T-helper 1 cell treated with Interleukin-12 subunit alpha and Interleukin-12 subunit beta and Interleukin-4 antibody, amounts not matched to agents 30 ng/mL and 1 ng/mL, for 36 hours (primary cell): ENCODE measurements at regions not wholly inside any gene's neighbourhood (a gene's known extent, or its start where the extent isn't known, plus 50 kb on each side); places are given as distances from the start of the nearest gene placed in this dataset.

ENCODE experiments used
- intact Hi-C: fragments of 100-400 bp; cut with micrococcal nuclease; formaldehyde crosslinking; loops from one replicate; pipeline ENCODE4 v1.15.1; 2024

DNA sequence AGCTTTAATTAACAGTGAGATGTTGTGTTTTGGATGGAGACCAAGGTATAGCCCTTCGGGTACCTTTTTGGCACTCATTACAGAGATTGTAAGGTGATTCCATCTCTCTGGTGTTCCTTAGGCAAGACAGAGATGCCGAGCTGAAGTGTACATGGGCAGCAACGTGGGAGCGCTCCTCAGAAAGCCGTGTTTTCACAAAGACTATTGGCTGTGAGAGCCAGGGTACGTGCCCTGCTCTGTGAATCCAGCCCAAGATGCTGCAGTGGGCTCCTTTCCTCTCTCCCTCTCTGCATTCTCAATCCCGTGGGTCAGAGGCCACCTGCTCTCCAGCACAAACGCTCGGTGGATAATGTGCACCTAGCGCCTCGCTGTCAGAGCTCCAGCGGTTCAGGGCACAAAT lies 203.0 kb upstream of the EPHA4 start:
- intact Hi-C loops = no loop called here

DNA sequence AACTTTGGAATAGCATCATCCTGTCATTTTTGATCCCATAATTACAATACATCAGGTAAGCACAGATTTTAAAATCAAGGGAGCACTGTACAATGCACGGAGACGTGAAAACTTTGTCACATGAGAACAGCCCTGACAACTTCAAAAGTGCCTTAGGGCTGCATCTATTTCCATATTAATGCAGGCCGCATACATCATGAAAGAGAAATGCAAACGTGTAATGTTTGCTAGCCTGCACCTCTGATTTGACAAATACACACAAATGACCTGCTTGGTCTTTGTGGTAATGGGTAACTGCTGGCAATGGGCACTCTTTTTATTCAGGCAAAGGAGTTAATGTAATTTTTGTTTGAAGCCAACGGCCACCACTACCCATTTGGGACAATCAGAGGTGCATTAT lies 202.0 kb upstream of the EPHA4 start:
- intact Hi-C loops = no loop called here

DNA sequence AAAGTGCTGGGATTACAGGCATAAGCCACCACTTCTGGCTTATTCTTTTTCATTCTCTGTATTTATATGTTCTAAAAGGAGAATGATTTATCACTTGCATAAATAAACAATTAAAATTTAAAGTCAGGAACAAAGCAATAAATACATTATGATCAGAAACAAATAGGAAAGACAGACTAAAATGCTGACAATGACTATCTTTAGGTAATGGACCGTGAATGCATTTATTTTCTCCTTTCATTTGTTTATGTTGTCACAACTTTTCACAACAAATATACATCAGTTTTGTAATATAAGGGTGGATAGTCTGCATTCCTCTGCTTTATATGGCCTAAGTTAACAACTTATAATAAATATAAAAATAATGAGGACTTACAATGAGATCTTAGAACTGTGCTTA lies 199.2 kb upstream of the EPHA4 start:
- intact Hi-C loops = no loop called here

DNA sequence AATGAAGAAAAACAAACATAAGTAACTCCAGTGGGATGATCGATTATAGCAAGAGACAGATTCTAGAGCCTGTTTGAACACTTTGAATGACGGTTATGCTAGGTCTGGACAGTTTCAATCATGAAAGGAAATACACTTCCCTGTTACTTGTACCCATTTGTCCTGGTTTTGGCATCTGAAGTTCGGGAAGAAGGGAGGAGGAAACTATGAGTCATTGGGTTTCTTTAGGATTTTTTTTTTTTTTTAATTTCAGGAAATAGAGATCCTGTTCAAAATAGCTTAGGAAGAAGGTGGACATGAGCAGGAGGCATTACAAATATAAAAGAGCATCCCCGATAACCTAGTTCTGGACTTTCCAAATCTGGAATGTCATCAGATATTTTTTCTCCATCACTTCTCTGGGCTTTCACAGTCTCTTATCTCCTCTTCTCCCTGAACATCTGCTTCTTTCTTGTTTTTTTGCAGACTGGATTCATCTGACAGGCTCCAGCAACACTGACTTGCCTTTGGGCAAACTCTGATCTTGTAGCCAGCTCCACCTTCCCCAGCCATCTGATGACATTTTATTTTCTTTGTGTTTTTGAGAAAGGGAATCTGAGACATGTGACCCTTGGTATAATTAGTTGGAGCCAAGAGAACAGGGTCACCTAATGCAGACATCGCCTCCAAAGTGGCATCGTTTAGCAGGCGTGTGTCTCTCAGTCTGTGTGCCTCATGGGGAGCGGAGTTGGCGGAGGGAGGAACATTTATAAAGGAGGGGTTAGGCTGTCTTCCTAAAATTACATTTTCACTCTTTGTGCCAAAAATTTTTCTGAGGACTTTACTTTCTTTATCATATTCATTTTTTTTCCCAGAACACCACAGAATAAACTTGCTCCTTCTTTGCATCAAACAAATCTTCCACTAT lies 195.3 kb upstream of the EPHA4 start:
- intact Hi-C loops = no loop called here

DNA sequence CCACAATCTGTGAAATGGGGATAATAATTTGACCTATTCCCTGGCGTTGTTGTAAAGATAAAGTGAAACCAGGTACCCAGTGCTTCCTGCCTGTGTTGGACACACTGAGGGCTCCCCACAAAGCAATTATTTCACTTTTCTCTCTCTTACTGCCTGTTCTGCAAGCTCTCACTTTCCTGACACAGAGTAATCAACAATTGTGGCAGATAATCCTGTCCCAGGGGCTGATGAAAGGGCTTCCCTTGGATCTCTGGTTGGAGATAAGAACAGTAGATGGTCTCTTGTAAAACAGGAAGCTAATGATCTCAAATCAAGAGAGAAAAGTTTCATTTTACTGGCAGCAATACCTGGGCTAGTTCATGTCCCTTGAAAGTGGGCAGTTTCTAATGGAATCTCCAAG lies 190.4 kb upstream of the EPHA4 start:
- intact Hi-C loops = no loop called here

DNA sequence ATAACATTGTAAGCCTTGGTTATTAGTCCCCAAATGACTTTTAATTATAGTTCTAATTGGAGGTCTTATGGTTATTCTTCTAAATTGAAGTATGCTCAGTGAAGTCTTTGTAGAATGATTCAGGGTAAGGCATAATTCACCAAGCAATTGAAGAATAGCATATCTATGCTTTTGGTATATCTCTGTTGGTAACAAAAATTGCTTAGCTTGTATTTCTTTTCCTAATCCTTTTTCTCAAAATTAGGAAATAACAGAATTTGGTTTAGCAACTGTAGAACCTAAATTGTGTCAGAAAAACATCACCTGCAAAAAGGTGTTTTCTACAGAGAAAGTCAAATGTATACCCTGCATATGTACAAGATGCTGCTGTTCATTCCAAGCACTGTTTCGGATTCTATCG lies 189.2 kb upstream of the EPHA4 start:
- intact Hi-C loops = no loop called here

DNA sequence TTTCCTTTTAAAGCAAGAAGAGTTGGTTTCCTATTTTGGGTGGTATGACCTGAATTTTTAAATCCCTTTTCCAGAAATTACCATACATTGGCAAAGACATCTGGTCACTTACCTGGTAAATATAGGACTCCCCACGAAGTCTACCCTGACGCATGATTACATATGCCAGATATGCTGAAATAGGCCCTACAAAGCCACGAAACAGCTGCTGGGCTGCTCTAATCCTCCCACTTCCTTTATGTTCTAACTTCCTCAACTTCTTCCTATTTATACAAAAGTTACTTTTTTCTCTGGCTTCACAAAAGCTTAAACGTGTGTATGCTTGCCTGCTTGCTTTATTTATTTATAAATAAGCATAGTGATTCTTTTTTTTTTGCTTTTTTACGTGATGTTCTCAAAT lies 186.0 kb upstream of the EPHA4 start:
- intact Hi-C loops = no loop called here

DNA sequence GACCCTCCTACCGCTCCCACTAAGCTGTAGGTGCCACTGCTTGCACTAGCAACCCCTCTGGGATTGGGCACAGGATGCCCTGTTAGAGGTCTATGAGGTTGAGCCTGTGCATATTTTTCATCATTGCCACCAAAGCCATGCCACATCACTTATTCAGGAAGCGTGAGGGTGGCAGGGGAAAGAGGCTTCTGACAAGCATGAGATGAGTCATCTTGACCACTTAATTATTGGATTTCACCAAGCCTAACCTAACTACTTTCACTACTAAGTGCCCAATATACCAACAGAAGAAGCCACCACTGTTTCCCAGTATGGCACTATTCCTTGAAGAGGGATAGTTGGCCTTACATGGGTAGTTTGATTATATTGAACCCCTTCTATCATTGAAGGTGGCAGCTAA lies 181.3 kb upstream of the EPHA4 start:
- intact Hi-C loops = no loop called here

DNA sequence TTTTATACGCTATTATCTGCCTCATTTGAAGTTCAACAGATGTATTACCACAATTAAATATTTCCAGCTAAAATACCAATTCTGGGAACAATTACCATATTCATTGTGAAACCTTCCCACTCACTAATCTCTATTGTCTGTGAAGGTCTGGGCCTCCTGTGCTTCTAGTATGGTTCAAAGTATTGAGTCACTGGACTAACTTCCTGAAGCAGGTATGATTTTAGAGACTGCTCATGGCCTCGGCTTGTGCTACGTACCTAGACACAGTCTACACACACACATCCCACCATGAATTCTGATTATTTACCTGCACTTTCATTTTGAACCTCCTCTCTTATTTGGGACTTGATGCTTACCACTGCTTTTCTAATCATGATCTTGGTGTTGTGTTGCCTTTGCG lies 180.7 kb upstream of the EPHA4 start:
- intact Hi-C loops = no loop called here

DNA sequence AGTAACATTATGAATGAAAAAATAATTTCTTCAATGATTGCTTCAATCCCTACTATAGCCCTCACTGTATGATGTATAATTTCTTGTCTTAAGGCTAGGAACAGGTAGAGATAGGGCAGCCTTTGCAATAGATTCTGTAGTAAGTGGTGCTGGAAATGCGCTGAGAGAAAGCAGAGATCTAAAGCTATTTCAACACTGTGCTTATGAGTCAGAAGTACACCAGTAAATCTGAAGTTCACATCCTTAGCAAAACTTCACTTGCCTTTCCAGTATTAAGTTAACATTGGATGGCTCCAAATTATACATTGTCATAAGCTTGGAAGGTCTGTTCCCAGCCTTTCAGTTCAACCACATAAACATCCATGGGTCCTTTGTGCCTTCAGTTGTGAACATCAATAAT lies 178.2 kb upstream of the EPHA4 start:
- intact Hi-C loops = no loop called here

DNA sequence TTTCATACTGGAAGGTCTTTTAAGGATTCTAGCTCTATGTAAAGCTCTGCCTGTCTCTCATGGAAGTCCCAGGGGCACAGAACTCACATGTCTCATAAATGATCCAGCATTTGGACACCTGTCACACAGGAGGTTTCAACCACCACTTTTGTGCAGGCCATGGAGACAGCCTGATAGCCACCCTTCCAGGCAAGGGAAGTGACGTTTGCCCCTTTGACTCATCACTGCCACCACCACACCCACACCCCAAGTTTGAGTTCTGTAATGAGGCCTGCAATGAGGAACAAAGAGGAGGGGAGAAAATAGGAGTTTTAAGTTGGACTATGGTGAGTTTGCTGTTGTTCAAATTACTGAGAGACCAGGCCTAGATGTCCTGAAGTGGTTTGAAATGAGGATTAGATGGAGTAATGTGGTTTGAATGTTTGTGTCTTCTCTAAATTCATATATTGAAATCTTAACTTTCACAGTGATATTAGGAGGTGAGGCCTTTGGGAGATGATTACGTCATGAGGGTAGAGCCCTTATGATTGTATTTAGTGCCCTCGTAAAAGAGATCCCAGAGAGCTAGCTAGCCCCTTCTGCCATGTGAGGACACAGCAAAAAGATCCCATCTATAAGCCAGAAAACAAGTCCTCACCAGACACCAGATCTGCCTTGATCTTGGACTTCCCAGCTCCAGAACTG lies 175.3 kb upstream of the EPHA4 start:
- intact Hi-C loops = no loop called here

DNA sequence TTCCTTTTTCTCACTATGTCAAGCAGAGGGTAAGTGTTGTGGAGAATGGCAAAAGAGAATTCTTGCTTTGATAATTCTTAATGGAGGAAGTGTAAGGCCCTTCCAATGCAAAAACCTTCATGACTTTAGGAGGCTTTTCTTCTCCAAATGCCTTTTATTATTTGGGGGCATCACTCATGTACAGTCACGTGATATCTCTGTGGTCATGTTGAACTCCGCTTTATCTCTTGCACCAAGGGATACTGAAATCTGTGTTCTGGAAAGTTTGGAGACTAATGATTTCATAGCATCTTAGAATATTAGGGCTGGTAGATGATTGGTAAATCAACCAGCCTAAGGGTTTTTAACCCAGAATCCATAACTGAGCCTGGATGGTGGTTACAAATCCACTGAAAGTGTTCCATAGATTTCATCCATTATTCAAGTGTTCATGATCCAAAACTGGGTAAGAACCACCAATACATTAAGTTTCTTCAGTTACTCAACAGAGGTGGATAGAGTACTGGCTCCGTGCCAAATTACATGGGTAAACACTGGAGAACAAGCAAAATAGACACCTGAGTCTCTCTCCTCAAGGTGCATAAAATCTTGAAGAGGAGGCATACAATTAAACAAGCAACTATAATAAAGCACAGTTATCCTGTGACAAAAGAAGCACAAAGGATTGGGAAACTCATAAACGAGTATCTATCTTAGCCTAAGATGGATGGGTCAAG lies 169.6 kb upstream of the EPHA4 start:
- intact Hi-C loops = no loop called here

DNA sequence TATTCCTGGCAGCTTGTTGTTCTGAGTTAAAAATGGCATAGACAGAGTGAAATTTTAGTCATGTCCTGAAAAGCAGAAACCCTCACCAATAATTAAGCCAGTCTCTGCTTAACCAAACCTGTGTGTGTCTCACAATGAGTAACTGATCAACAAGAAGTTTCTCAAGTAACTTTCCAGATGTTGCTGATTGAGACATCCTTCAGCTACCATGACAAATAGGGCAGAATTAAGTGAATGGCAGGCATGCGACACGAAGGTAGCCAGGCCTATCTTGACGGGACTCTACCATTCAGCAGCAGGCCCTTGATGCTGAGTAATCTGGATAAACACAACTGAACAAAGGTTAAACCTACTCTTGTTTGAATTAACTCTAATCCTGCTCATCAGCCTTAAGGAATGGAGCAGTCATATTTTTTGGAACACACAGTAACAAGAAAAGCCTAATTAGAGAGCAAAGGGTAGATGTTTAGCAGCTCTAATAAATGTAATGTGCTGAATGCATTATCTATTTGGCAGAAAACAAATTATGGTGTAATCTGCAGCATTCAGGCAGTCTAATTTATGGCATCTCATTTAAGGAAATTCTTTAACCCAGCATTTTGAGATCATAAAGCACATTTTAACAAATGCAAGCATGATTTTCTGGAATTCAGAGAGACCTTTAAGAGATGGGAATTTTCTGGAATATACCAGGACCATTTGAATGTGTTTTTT lies 159.5 kb upstream of the EPHA4 start:
- intact Hi-C loops = no loop called here

DNA sequence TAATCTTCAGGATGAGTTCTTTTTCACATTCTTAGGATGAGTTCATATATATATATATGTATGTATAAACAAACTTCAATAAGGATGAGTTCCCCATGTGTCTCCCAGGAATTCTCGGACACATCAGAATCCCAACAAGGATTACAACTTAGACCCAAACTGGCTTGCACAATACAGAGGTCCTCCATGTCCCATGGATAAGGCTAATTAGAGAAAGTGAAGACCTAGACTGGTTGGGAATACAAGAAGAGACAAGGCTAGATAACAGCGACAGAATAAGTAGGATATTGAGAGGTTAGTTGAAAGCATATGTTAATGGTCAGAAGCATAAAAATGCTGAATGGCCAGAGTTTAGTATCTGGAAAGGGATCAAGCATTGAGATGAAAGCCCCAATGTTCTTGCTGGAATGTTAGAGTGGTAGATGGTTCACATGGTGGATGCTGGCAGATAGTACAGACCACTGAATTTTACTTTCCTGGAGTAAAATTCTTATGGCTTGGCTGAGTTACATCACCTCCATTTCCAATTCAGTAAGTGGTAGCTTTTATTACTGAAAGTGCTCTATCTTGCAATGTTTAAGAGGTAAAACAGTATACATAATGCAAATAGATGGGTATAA lies 154.9 kb upstream of the EPHA4 start:
- intact Hi-C loops = loop anchor here (1.0 to 10.0 kb wide), 3 partner anchors 155 to 1138 kb away; partner anchors contain the start of genes ACSL3 and EPHA4

DNA sequence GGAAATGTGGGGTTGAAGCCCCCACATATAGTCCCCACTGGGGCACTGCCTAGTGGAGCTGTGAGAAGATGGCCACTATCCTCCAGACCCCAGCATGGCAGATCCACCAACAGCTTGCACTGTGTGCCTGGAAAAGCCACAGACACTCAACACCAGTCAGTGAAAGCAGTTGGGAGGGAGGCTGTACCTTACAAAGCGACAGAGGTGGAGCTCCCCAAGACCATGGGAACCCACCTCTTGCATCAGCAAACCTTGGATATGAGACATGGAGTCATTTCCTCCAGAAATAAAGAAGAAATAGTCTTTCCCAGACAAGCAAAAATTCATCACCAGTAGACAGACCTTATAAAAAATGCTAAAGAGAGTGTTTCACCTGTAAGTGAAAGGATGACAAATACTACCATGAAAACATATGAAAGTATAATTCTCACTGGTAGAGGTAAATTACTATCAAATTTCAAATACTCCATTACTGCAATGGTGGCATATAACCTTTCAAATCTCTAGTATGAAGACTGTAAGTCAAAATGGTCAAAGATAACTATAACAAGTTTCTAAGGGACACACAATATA lies 152.6 kb upstream of the EPHA4 start:
- intact Hi-C loops = loop anchor here (2.0 to 10.0 kb wide), 3 partner anchors 208 to 1140 kb away; partner anchors contain the start of gene ACSL3

DNA sequence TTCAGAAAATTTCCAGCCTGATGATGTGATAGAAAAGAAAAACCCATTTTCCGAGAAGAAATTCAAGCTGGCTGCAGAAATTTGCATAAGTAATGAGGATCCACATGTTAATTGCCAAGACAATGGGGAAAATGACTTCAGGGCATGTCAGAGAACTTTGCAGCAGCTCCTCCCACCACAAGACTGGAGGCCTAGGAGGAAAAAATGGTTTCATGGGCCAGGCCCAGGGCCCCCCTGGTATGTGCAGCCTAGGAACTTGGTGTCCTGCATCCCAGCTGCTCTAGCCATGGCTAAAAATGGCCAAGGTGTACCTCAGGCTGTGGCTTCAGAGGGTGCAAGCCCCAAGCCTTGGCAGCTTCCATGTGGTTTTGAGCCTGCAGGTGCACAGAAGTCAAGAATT lies 152.0 kb upstream of the EPHA4 start:
- intact Hi-C loops = loop anchor here (2.0 to 10.0 kb wide), 2 partner anchors 207 to 1141 kb away; partner anchors contain the start of gene ACSL3

DNA sequence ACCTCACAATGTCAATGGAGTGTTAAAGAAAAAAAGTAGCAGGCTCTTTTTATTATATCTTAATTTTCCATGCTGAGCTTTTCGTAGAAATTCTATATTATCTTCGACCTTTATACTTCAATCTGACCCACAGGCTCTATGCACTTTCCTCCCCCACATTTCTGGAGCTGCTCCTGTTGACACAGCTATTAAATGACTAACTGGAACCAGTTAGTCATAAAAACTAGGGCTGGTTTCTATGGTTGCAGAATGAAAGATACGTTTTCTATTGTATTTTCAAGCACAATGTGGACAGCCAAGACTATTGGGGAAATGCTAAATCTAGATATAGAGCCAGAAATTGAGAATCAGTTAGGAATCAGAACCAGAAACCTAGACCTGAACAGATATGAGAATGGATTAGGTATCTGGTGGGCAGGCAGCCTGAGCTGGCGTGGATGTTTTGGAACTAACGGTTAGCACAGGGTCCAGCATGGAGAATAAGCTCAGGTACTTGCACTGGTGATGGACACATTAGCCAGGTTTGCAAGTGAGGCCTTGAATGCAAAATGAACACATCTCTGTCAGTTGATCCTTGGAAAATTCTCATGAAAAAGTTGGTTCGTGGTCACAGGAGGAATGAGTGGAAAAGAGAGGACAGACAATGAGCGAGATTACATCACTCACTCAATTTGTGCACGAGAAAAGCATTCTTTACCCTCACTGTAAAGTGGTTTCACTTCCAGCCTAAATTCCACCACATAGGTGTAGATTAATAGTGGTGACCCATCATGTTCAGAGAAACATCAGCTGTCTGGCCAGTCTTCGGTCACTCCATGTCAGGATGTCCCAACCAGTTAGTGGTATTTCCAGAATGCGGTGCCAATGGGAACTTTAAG lies 144.6 kb upstream of the EPHA4 start:
- intact Hi-C loops = no loop called here

DNA sequence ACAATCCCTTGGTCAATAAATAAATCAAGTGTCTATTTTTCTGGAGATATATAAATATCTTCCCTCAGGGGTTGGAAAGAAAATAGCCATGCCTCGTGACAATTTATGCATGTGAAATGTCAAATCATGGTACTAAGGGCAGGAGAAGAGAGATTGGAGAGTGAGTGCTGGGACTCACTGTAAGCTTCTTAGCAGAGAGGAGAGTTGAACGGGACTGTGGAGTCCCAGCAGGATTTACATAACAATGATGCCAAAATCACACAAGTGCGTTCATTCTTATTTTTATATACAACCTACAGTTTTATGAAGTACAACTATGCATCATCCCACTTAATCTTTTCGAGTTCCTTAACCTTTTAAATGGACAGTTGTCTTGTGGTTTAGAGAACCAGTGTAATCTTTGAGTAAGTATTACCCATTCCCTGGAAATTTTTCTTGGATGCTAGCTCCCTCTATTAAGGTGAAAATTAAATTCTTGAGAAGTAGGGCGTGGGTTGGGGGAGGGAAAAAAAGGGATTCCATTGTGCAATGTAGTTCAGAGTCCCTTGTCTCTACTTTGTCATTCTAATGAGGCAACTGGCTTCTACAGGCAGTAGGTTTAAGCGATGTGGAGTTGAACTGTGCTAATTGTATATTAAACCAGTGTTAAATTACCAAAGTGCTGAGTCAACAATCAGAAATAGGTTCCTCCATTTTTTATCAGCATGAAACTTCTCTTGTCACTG lies 143.6 kb upstream of the EPHA4 start:
- intact Hi-C loops = no loop called here

DNA sequence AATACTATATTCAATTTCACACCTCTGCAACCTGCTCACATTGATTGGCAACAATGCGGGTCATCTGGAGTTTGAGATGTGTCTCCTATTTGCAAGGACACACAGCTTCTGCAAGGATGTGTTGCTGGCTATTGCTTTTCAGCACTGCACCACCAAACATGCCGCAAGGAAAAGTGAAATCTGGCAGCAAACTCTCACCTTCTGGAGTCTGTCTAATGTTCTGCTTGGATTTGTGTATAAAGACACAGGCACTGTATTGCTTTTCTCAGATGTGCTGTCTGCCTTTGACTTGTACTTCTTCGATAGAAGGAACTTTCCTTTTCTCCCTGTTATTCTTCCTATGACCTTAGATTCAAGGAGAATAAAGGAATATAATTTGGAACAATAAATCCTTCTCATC lies 138.6 kb upstream of the EPHA4 start:
- intact Hi-C loops = no loop called here
